ENCODE measurements at regions not wholly inside any gene's neighbourhood (a gene's known extent, or its start where the extent isn't known, plus 50 kb on each side); places are given as distances from the start of the nearest gene placed in this dataset.
"Not testable (repeated sequence)": the region's sequence is repeated elsewhere in the genome, so short reads cannot be mapped to it uniquely, and the experiment has no call there.

DNA sequence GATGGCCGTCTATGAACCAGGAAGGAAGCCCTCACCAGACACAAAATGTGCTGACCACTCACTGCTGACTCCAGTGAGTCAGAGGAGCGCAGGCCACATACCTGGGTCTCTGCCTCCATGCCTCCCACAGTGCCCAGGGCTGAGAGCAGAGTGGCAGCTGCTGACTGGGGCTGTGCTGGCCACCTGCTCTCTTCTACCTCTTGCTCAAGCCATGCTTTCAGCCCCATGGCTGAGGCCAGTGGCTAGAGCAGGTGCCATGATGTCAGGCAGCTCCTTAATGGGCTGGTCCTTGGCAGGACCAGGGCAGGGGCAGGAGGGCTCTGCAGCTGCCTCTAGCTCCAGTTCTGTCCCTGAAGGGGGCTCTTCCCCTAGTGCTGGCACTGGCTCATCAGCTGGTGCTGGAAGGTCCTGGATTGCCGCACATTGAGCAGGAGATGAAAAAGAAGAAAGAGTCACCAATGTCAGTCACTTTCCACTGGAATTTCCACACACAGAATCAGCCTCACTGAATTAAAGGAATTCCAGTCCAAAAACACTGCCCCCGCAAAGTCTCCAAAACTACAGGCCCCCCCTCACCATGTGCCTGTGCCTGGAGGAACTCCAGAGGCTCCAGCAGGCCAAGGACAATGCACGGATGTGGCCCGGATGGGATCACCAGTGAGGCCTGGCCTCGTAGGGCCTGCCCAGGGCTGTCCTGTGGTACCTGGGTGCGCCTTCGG lies 86.4 kb downstream of the GGTLC2 start (continued):
- TF ChIP-seq, protein P1, sequence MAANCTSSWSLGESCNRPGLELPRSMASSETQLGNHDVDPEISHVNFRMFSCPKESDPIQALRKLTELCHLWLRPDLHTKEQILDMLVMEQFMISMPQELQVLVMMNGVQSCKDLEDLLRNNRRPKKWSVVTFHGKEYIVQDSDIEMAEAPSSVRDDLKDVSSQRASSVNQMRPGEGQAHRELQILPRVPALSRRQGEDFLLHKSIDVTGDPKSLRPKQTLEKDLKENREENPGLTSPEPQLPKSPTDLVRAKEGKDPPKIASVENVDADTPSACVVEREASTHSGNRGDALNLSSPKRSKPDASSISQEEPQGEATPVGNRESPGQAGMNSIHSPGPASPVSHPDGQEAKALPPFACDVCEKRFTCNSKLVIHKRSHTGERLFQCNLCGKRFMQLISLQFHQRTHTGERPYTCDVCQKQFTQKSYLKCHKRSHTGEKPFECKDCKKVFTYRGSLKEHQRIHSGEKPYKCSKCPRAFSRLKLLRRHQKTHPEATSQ (tag by site-specific recombination; IDR thresholded peaks at IDR 0.05) = no peak
- TF ChIP-seq ZNF23 (tag by site-specific recombination; IDR thresholded peaks at IDR 0.05; ENCODE audit: borderline replicate concordance) (no peak), ZNF548 (tag by site-specific recombination; IDR thresholded peaks at IDR 0.05) (no peak), KLF1 (tag by site-specific recombination; IDR thresholded peaks at IDR 0.05) (no peak)
- TF ChIP-seq, protein P2, sequence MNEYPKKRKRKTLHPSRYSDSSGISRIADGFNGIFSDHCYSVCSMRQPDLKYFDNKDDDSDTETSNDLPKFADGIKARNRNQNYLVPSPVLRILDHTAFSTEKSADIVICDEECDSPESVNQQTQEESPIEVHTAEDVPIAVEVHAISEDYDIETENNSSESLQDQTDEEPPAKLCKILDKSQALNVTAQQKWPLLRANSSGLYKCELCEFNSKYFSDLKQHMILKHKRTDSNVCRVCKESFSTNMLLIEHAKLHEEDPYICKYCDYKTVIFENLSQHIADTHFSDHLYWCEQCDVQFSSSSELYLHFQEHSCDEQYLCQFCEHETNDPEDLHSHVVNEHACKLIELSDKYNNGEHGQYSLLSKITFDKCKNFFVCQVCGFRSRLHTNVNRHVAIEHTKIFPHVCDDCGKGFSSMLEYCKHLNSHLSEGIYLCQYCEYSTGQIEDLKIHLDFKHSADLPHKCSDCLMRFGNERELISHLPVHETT (tag by site-specific recombination; IDR thresholded peaks at IDR 0.05) = no peak
- TF ChIP-seq, protein P3, sequence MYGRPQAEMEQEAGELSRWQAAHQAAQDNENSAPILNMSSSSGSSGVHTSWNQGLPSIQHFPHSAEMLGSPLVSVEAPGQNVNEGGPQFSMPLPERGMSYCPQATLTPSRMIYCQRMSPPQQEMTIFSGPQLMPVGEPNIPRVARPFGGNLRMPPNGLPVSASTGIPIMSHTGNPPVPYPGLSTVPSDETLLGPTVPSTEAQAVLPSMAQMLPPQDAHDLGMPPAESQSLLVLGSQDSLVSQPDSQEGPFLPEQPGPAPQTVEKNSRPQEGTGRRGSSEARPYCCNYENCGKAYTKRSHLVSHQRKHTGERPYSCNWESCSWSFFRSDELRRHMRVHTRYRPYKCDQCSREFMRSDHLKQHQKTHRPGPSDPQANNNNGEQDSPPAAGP (tag by site-specific recombination; IDR thresholded peaks at IDR 0.05) = no peak

DNA sequence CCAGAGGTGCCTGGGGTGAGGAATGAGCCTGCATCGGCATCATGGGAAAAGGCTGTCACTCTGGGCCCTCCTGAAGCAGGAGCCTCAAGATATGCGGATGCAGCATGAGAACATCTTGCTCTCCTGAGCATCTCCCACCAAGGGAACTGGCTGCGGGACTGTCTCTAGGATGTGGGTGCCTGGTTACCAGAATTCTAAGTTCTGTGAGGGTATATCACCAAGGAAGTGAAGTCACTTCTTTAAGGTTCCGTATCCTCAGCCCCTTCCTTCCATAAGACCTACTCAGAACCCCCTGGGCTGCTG lies 86.9 kb downstream of the GGTLC2 start:
- Histone ChIP-seq H3K9me3 (ENCODE audit: control insufficient read depth, insufficient read depth, low read depth, low read length) (no peaks in the 10 kb centered on the region), H3K27ac (ENCODE audit: extremely low read depth, low read depth, low read length) (no peak overlapping the region), H3K4me1 (ENCODE audit: control insufficient read depth, insufficient read depth, low read length) (no peaks in the 10 kb centered on the region), H3K36me3 (ENCODE audit: control insufficient read depth in 2 of 2, insufficient read depth in 1 of 2, low read length in 2 of 2) (no peaks in the 10 kb centered on the region), H3K4me3 (ENCODE audit: low read depth, low read length) (no peak overlapping the region)
- TF ChIP-seq PRDM1 (tag by site-specific recombination; IDR thresholded peaks at IDR 0.05) (no peak), RBAK (tag by site-specific recombination; IDR thresholded peaks at IDR 0.05) (no peak), ZNF24 (tag by site-specific recombination; IDR thresholded peaks at IDR 0.05) (no peak), ZSCAN23 (tag by site-specific recombination; IDR thresholded peaks at IDR 0.05) (no peak), BCL11A (tag by site-specific recombination; IDR thresholded peaks at IDR 0.05; ENCODE audit: low read depth) (no peak), SCRT2 (tag by site-specific recombination; IDR thresholded peaks at IDR 0.05) (no peak), ZFP37 (tag by site-specific recombination; IDR thresholded peaks at IDR 0.05) (no peak), ZNF354C (tag by site-specific recombination; IDR thresholded peaks at IDR 0.05; ENCODE audit: borderline replicate concordance, low read depth) (no peak), ZNF624 (tag by site-specific recombination; IDR thresholded peaks at IDR 0.05) (no peak), ZNF777 (tag by site-specific recombination; IDR thresholded peaks at IDR 0.05; ENCODE audit: borderline replicate concordance) (no peak), ZNF266 (tag by site-specific recombination; IDR thresholded peaks at IDR 0.05; ENCODE audit: low read depth) (no peak), ZXDB (tag by site-specific recombination; IDR thresholded peaks at IDR 0.05) (no peak), ZNF138 (tag by site-specific recombination; IDR thresholded peaks at IDR 0.05; ENCODE audit: borderline replicate concordance) (no peak), SETDB1 (IDR thresholded peaks at IDR 0.05; ENCODE audit: insufficient read length, low read length) (no peak), ZBTB7A (tag by site-specific recombination; IDR thresholded peaks at IDR 0.05; ENCODE audit: low read depth) (no peak), GLIS2 (tag by site-specific recombination; IDR thresholded peaks at IDR 0.05) (no peak), ZNF670 (tag by site-specific recombination; IDR thresholded peaks at IDR 0.05; ENCODE audit: low read depth) (no peak)
- TF ChIP-seq, protein P4, sequence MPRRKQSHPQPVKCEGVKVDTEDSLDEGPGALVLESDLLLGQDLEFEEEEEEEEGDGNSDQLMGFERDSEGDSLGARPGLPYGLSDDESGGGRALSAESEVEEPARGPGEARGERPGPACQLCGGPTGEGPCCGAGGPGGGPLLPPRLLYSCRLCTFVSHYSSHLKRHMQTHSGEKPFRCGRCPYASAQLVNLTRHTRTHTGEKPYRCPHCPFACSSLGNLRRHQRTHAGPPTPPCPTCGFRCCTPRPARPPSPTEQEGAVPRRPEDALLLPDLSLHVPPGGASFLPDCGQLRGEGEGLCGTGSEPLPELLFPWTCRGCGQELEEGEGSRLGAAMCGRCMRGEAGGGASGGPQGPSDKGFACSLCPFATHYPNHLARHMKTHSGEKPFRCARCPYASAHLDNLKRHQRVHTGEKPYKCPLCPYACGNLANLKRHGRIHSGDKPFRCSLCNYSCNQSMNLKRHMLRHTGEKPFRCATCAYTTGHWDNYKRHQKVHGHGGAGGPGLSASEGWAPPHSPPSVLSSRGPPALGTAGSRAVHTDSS (tag by site-specific recombination; IDR thresholded peaks at IDR 0.05) = no peak
- TF ChIP-seq, protein P5, sequence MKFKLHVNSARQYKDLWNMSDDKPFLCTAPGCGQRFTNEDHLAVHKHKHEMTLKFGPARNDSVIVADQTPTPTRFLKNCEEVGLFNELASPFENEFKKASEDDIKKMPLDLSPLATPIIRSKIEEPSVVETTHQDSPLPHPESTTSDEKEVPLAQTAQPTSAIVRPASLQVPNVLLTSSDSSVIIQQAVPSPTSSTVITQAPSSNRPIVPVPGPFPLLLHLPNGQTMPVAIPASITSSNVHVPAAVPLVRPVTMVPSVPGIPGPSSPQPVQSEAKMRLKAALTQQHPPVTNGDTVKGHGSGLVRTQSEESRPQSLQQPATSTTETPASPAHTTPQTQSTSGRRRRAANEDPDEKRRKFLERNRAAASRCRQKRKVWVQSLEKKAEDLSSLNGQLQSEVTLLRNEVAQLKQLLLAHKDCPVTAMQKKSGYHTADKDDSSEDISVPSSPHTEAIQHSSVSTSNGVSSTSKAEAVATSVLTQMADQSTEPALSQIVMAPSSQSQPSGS (tag by site-specific recombination; IDR thresholded peaks at IDR 0.05; ENCODE audit: low read depth) = no peak
- CTCF ChIA-PET = interaction anchor here (2.4 kb wide), 1 partner anchor 21 kb away, joined by 7 read pairs; no protein-coding TSS in a partner anchor
- POLR2A ChIA-PET = no interaction called here

DNA sequence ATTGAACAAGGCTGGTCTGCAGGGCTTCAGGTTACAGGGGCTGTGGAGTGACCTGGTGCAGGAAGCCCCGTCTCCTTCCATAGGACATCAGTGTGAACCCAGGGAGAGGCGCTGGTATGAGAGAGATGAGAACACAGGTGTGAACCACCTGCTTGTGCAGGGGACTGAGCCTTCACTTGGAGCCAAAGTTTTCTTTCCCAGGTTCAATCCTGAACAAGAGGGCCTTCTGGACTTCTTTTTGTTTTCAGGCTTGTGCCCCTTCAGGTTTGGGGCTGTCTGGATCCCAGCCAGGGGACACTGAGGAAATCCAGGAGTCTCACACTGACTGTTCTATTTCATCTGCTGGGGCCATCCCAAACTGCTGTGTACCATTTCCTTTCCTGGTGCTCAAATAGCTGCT lies 88.6 kb downstream of the GGTLC2 start:
- H3K4me3 ChIP-seq (ENCODE audit: low read depth, low read length); H3K4me1 ChIP-seq (ENCODE audit: control insufficient read depth, insufficient read depth, low read length); H3K27ac ChIP-seq (ENCODE audit: extremely low read depth, low read depth, low read length); POLR2A ChIA-PET; CTCF ChIA-PET; H3K9me3 ChIP-seq (ENCODE audit: control insufficient read depth, insufficient read depth, low read depth, low read length); H3K36me3 ChIP-seq (ENCODE audit: control insufficient read depth in 2 of 2, insufficient read depth in 1 of 2, low read length in 2 of 2): not testable (repeated sequence)

All from HEK293 (cell line).